GM12891 (cell line): ENCODE measurements at regions not wholly inside any gene's neighbourhood (a gene's known extent, or its start where the extent isn't known, plus 50 kb on each side); places are given as distances from the start of the nearest gene placed in this dataset.

Experiments
- POLR2A ChIP-seq: IDR thresholded peaks from 2 replicates; pipeline ENCODE4 v1.6.1; 2011; ENCODE audit warnings: low read depth, low read length, control low read depth
- POLR2AphosphoS5 ChIP-seq: IDR thresholded peaks from 2 replicates; pipeline ENCODE4 v1.6.1; 2011; ENCODE audit warnings: low read depth, low read length, control low read depth
- TAF1 ChIP-seq: IDR thresholded peaks from 2 replicates; pipeline ENCODE4 v1.6.1; 2011; ENCODE audit warnings: low read depth, low read length, control low read depth

- TF ChIP-seq POLR2A (no peak), TAF1 (no peak), POLR2AphosphoS5 (no peak)
Measured at GRCh38 chr1:5706239-5706638, 286.0 kb downstream of the NPHP4 start.
